Choroid plexus epithelial cell (primary cell): ENCODE measurements at regions not wholly inside any gene's neighbourhood (a gene's known extent, or its start where the extent isn't known, plus 50 kb on each side); places are given as distances from the start of the nearest gene placed in this dataset.

Experiments used
- DNase-seq: peaks from one replicate; pipeline ENCODE4 v3.0.0-alpha.2; 2010; ENCODE audit warnings: low read depth
- H3K4me3 ChIP-seq: 2 replicates; pipeline ENCODE4 v1.5.1; 2011; ENCODE audit warnings: low read depth, mild to moderate bottlenecking, control low read depth, low read length, moderate library complexity
- CTCF ChIP-seq: conservative IDR thresholded peaks from 2 replicates; pipeline ENCODE4 v1.5.1; 2011; ENCODE audit warnings: low read depth, mild to moderate bottlenecking, control low read depth, inconsistent platforms, low read length, moderate library complexity

DNA sequence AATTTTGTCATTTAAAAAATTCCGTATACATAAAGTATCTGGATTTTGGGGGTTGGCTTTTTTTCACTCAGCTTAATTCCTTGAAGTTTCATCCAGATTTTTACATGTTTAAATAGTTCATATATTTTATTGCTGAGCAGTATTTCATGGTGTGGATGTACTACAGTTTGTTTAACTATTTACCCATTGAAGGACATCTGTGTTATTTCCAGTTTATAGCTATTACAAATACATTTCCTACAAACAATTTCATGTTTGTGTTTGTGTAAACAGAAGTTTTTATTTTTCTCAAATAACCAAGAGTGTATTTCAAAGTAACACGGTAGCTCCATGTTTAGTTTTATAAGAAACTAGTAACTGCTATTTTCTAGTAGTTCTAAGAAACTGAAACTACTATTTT lies 299.7 kb upstream of the ANO3 start:
- DNase-seq: no peak
- no peak for TF ChIP-seq CTCF
- H3K4me3 ChIP-seq: no peak overlapping the region

- H3K4me3 ChIP-seq: no peak overlapping the region
- no peak for DNase-seq
- no peak for TF ChIP-seq CTCF
These were observed 296.2 kb upstream of the ANO3 start for GRCh38 chr11:26035696-26036095.

- DNase-seq: no peak
- H3K4me3 ChIP-seq: no peak overlapping the region
- no peak for TF ChIP-seq CTCF
These were observed 294.2 kb upstream of the ANO3 start for GRCh38 chr11:26037716-26038115.

GRCh38 chr11:26040339-26040738 lies 291.6 kb upstream of the ANO3 start:
- no peak for TF ChIP-seq CTCF
- no peak overlapping the region for H3K4me3 ChIP-seq
- no peak for DNase-seq

DNA sequence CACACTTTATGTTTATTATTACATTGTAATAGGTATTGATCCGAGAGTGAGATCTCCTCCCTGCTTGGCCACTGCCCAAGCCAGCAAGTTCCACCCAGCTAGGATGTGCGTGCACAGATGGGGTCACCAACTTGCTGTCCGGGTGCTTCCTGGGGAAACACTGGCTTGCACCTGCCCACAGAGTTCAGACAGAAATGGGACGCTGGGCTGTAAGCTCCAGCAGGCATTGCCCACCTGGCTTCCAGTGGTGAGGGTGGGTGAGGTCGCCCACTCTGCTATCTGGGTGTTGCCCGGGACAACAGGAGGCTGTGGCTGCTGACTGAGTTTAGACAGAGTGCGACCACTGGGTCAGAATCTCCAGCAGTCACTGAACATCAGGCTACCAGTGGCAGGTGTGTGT lies 289.8 kb upstream of the ANO3 start:
- no peak for TF ChIP-seq CTCF
- DNase-seq: no peak
- no peak overlapping the region for H3K4me3 ChIP-seq

GRCh38 chr11:26043665-26044064 lies 288.3 kb upstream of the ANO3 start:
- no peak for TF ChIP-seq CTCF
- no peak overlapping the region for H3K4me3 ChIP-seq
- DNase-seq: no peak

- TF ChIP-seq CTCF: no peak
- DNase-seq: no peak
- no peak overlapping the region for H3K4me3 ChIP-seq
These were observed 287.5 kb upstream of the ANO3 start for GRCh38 chr11:26044389-26044788.
